H1 (cell line): ENCODE measurements at regions not wholly inside any gene's neighbourhood (a gene's known extent, or its start where the extent isn't known, plus 50 kb on each side); places are given as distances from the start of the nearest gene placed in this dataset.

Experiments
- CTCF ChIA-PET: fragments of 300-600 bp; sonication (Branson Sonifier 250); formaldehyde crosslinking; loops from one replicate; lab custom pipeline; 2021; ENCODE audit not compliant: partially characterized antibody; lab: Charles Lee
- POLR2A ChIA-PET: fragments of 300-600 bp; sonication (Branson Sonifier 250); formaldehyde crosslinking; loops from one replicate; lab custom pipeline; 2021; ENCODE audit warnings: inconsistent platforms; ENCODE audit not compliant: partially characterized antibody; lab: Charles Lee
- DNase-seq, 2 experiments: peaks; one replicate each; pipeline versions ENCODE4 v3.0.0 to v3.0.0-alpha.2; 2010 to 2022; ENCODE audit warnings: low spot score in 2 of 2, low read depth in 1 of 2, mixed read lengths in 1 of 2
- FAIRE-seq: peaks from 2 replicates; lab custom pipeline; 2011; peaks lifted over from hg19 to GRCh38; lab: Jason Lieb, UNC
- H2AFZ ChIP-seq: 2 replicates; pipeline ENCODE4 v1.8.1; 2012; ENCODE audit warnings: low read length, inconsistent platforms
- H2AK5ac ChIP-seq: 2 replicates; pipeline ENCODE4 v1.6.1; 2013; ENCODE audit warnings: low read depth, low read length
- H2BK120ac ChIP-seq: replicated peaks from 2 replicates; pipeline ENCODE3; 2013; ENCODE audit warnings: low read depth, low read length, inconsistent platforms
- H2BK12ac ChIP-seq: 2 replicates; pipeline ENCODE4 v1.6.1; 2013; ENCODE audit warnings: low read depth, low read length
- H2BK15ac ChIP-seq: 2 replicates; pipeline ENCODE4 v1.6.1; 2013; ENCODE audit warnings: low read length
- H2BK20ac ChIP-seq: 2 replicates; pipeline ENCODE4 v1.6.1; 2013; ENCODE audit warnings: low read length
- H2BK5ac ChIP-seq: 2 replicates; pipeline ENCODE4 v1.6.1; 2013; ENCODE audit warnings: low read depth, low read length
- H3K14ac ChIP-seq: 2 replicates; pipeline ENCODE4 v1.6.1; 2013; ENCODE audit warnings: inconsistent platforms; ENCODE audit not compliant: insufficient read length
- H3K18ac ChIP-seq: 2 replicates; pipeline ENCODE4 v1.6.1; 2013; ENCODE audit warnings: low read length; ENCODE audit errors: extremely low read depth
- H3K23ac ChIP-seq: 2 replicates; pipeline ENCODE4 v1.6.1; 2013; ENCODE audit warnings: inconsistent platforms; ENCODE audit not compliant: insufficient read length
- H3K23me2 ChIP-seq: 2 replicates; pipeline ENCODE4 v1.6.1; 2013; ENCODE audit warnings: low read depth, low read length
- H3K27ac ChIP-seq: 2 replicates; pipeline ENCODE4 v1.6.1; 2011; ENCODE audit warnings: low read depth, low read length, inconsistent platforms
- H3K27me3 ChIP-seq, 4 experiments: replicated peaks in 1 of 4; 1 replicate in 1 of 4; 2 replicates in 3 of 4; pipeline versions ENCODE4 v1.6.1 to v1.8.1; 2011 to 2013; ENCODE audit warnings: low read length in 3 of 4, mild to moderate bottlenecking in 3 of 4, inconsistent platforms in 2 of 4, mixed read lengths in 2 of 4, moderate library complexity in 1 of 4; ENCODE audit not compliant: control insufficient read depth in 3 of 4, insufficient read depth in 3 of 4; ENCODE audit errors: extremely low read depth in 1 of 4
- H3K36me3 ChIP-seq, 4 experiments: 2 replicates each; pipeline versions ENCODE4 v1.6.1 to v1.8.1; 2011 to 2013; ENCODE audit warnings: mild to moderate bottlenecking in 4 of 4, low read length in 3 of 4, moderate library complexity in 2 of 4, control low read depth in 1 of 4, inconsistent platforms in 1 of 4; ENCODE audit not compliant: insufficient read depth in 4 of 4, control insufficient read depth in 2 of 4
- H3K4ac ChIP-seq: replicated peaks from 2 replicates; pipeline ENCODE3; 2013; ENCODE audit warnings: low read length, low read depth, mixed read lengths, inconsistent platforms; ENCODE audit not compliant: insufficient read length
- H3K4me1 ChIP-seq, 4 experiments: replicated peaks in 1 of 4; 1 replicate in 1 of 4; 2 replicates in 3 of 4; pipeline versions ENCODE4 v1.6.1 to v1.8.1; 2011 to 2013; ENCODE audit warnings: low read length in 3 of 4, inconsistent platforms in 2 of 4, mixed read lengths in 1 of 4; ENCODE audit not compliant: insufficient read depth in 4 of 4, control insufficient read depth in 3 of 4
- H3K4me2 ChIP-seq, 2 experiments: 2 replicates each; pipeline versions ENCODE4 v1.6.1 to v1.8.1; 2011 to 2013; ENCODE audit warnings: low read depth in 2 of 2, low read length in 2 of 2, control low read depth in 1 of 2, inconsistent platforms in 1 of 2, mild to moderate bottlenecking in 1 of 2; ENCODE audit not compliant: insufficient read depth in 1 of 2
- H3K4me3 ChIP-seq, 4 experiments: fragments of 200-600, 300-600 bp in 1 of 4; sonication (generic), shearing (Covaris generic), sonication (Bioruptor Twin) in 1 of 4; 2 replicates each; pipeline versions ENCODE4 v1.5.1 to v1.8.1; 2011 to 2016; ENCODE audit warnings: low read length in 4 of 4, low read depth in 3 of 4, control low read depth in 2 of 4, inconsistent platforms in 2 of 4, mild to moderate bottlenecking in 2 of 4, mixed read lengths in 1 of 4, moderate library complexity in 1 of 4; ENCODE audit not compliant: insufficient read depth in 2 of 4; ENCODE audit errors: extremely low read depth in 1 of 4
- H3K56ac ChIP-seq: replicated peaks from 2 replicates; pipeline ENCODE3; 2013; ENCODE audit warnings: low read depth, mild to moderate bottlenecking, mixed read lengths, low read length, inconsistent platforms; ENCODE audit not compliant: insufficient read length
- H3K79me1 ChIP-seq: 2 replicates; pipeline ENCODE4 v1.6.1; 2013; ENCODE audit warnings: low read depth, low read length, control low read depth
- H3K79me2 ChIP-seq, 2 experiments: 2 replicates each; pipeline versions ENCODE4 v1.6.1 to v1.8.1; 2012 to 2013; ENCODE audit warnings: low read length in 2 of 2, mild to moderate bottlenecking in 2 of 2, inconsistent platforms in 1 of 2; ENCODE audit not compliant: insufficient read depth in 2 of 2, control insufficient read depth in 1 of 2
- H3K9ac ChIP-seq, 4 experiments: replicated peaks in 1 of 4; 1 replicate in 1 of 4; 2 replicates in 3 of 4; pipeline versions ENCODE4 v1.6.1 to v1.8.1; 2011 to 2013; ENCODE audit warnings: low read depth in 3 of 4, low read length in 3 of 4, control low read depth in 2 of 4, mild to moderate bottlenecking in 2 of 4, moderate library complexity in 2 of 4, inconsistent platforms in 1 of 4; ENCODE audit errors: extremely low read depth in 1 of 4
- H3K9me3 ChIP-seq, 2 experiments: 2 replicates each; pipeline versions ENCODE4 v1.6.1 to v1.8.1; 2012 to 2013; ENCODE audit warnings: mild to moderate bottlenecking in 2 of 2, moderate library complexity in 2 of 2, control low read depth in 1 of 2, inconsistent platforms in 1 of 2, low read depth in 1 of 2, low read length in 1 of 2, mixed read lengths in 1 of 2; ENCODE audit not compliant: insufficient read depth in 2 of 2
- H4K20me1 ChIP-seq, 2 experiments: replicated peaks in 1 of 2; 2 replicates each; pipeline versions ENCODE3 to v1.8.1; 2011 to 2013; ENCODE audit warnings: inconsistent platforms in 2 of 2, low read length in 2 of 2, mild to moderate bottlenecking in 1 of 2; ENCODE audit not compliant: insufficient read depth in 2 of 2, control insufficient read depth in 1 of 2
- H4K5ac ChIP-seq: 2 replicates; pipeline ENCODE4 v1.6.1; 2013; ENCODE audit warnings: low read length, low read depth, mixed read lengths, inconsistent platforms; ENCODE audit not compliant: insufficient read length
- H4K8ac ChIP-seq: 2 replicates; pipeline ENCODE4 v1.8.0; 2013; ENCODE audit warnings: mild to moderate bottlenecking, moderate library complexity, low read length, inconsistent platforms; ENCODE audit not compliant: insufficient read depth; ENCODE audit errors: extremely low read depth
- H4K91ac ChIP-seq: replicated peaks from 2 replicates; pipeline ENCODE3; 2013; ENCODE audit warnings: low read length, mixed read lengths, inconsistent platforms; ENCODE audit not compliant: insufficient read length
- TBP ChIP-seq: IDR thresholded peaks from 2 replicates; pipeline ENCODE4 v1.6.1; 2011; ENCODE audit warnings: low read depth, low read length, improper control_type of control experiment
- WGBS, 2 experiments: shearing (Covaris generic) in 1 of 2; methylation state at CpG; one replicate each; pipeline versions ENCODE4 v1.1.6 to v1.1.7; 2013 to 2015; ENCODE audit warnings: low lambda C conversion rate in 2 of 2, mixed read lengths in 2 of 2, inconsistent platforms in 1 of 2, low coverage in 1 of 2, missing lambda C conversion rate in 1 of 2; ENCODE audit not compliant: insufficient replicate concordance in 2 of 2, insufficient coverage in 1 of 2, insufficient read length in 1 of 2; ENCODE audit errors: extremely low coverage in 1 of 2, missing lambda C conversion rate in 1 of 2; 5-methylcytosine and 5-hydroxymethylcytosine counted together

- no peak for DNase-seq
- Histone ChIP-seq H3K23me2 (no peaks in the 10 kb centered on the region; the same call in 1 of the 2 replicates), H3K9ac (no peak overlapping the region), H2AK5ac (no peak overlapping the region), H3K79me1 (no peaks in the 10 kb centered on the region), H3K27me3 (no peaks in the 10 kb centered on the region; a peak in 2 of 7 replicates), H3K4me2 (no peak overlapping the region), H2BK12ac (no peak overlapping the region), H3K4me1 (no peaks in the 10 kb centered on the region), H3K4me3 (no peak overlapping the region), H3K4ac (no peak overlapping the region), H3K36me3 (no peaks in the 10 kb centered on the region), H4K91ac (no peak overlapping the region), H3K27ac (no peak overlapping the region), H3K9me3 (no peaks in the 10 kb centered on the region), H4K8ac (no peak overlapping the region), H2BK15ac (no peak overlapping the region), H4K20me1 (no peaks in the 10 kb centered on the region), H3K79me2 (no peaks in the 10 kb centered on the region), H2AFZ (no peak overlapping the region), H3K18ac (no peak overlapping the region), H3K23ac (no peak overlapping the region), H2BK120ac (no peak overlapping the region), H3K56ac (no peak overlapping the region), H3K14ac (no peak overlapping the region), H2BK5ac (no peak overlapping the region), H2BK20ac (no peak overlapping the region), H4K5ac (no peak overlapping the region)
- 86% methylated on average over 4 of the region's 4 CpGs; no CpG with 5 or more reads in 1 of the 2 experiments for WGBS, 2 experiments
- no peak for TF ChIP-seq TBP
- CTCF ChIA-PET, result interaction anchor here (1.3 to 3.3 kb wide), 4 partner anchors 8 to 271 kb away, joined by 5 to 35 read pairs (median 8); no protein-coding TSS in a partner anchor
- no peak for FAIRE-seq
- POLR2A ChIA-PET, result no interaction called here
These were observed 351.9 kb upstream of the NPVF start for GRCh38 chr7:25580141-25580540.
